HG03520 (cell line): ENCODE measurements at regions not wholly inside any gene's neighbourhood (a gene's known extent, or its start where the extent isn't known, plus 50 kb on each side); places are given as distances from the start of the nearest gene placed in this dataset.
A peak's percentile ranks its signal among the peaks of the same experiment; 100 is the strongest.
"Not testable (repeated sequence)": the region's sequence is repeated elsewhere in the genome, so short reads cannot be mapped to it uniquely, and the experiment has no call there.

Experiments
- ATAC-seq: cut with Tn5 transposase; IDR thresholded peaks from one replicate; pipeline ENCODE4 v1.9.1; 2021; ENCODE audit warnings: mild to moderate bottlenecking, moderate library complexity; ENCODE audit not compliant: unreplicated experiment

DNA sequence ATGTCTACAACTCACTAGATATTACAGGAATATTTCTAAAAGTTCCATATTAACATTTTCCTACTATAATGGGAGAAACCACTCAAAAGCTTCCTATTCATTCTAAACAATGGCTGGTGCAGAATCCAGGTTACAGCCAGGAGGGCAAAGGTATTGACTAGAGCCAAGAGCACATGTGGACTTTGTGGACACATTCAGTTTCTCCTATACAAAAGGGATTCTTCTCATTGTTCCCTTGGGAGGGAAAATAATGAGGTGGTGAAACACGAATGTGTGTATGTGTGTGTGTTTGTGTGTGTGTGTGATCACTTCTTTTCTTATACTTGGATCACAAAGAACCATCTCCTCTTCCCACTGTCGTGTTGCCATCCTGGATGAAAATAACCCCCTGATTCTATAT is 1000.0 kb downstream of the ADGRL2 start:
- ATAC-seq, result no peak

DNA sequence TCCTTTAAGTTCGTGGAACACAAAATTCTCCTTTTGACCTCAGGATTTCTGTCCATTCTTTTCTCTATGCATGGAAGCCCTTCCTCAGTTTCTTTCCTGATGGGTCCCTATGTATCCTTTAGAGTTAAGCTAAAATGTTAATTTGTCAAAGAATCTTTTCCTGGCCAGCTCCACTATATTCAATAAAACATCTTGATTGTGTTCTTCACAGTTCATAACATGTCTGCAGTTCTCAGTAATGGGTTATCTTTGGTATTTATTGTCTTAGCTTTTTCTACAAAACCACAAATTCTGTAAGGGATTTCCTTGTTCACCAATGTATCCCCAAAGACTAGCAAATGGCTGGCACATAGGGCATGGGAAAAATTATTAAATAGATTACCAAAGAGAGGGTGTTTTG is 998.5 kb downstream of the ADGRL2 start:
- no peak for ATAC-seq

GRCh38 chr1:82795508-82796149 is 994.9 kb downstream of the ADGRL2 start:
- no peak for ATAC-seq

DNA sequence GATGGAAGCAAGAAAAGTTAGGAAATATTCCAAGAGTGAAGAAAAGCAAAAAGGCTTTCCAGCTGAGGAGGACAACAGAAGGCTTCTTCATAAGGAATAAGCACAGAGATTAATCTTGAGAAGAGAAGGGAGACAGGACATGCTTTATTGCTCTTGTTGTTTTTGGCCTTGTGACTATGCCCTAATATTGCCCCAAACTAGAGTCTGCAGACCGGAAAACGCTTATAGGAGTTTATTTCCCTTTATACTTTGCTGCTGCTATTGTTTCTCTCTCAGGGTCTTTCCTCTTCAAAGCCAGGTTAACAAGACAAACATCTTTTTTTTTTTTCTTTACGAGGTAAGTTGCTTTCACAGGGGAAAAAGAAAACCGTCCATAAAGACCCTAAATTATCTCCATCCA is 991.4 kb downstream of the ADGRL2 start:
- no peak for ATAC-seq

DNA sequence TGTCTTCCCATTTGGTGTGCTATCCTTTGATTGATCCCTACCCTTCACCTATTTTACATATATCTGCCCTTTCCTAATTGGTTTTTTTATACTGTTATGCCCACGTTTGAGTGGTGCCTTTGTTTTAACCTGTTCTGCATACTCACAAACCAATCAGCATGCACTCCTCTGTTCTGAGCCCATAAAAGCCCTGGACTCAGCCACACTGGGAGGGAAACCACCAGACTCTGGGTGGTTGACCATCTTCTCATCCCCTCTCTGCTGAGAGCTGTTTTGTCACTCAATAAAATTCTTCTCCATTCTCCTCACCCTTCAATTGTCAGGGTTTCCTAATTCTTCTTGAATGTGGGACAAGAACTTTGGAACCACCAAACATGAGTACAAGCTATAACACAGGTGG is 989.8 kb downstream of the ADGRL2 start:
- ATAC-seq, result no peak

DNA sequence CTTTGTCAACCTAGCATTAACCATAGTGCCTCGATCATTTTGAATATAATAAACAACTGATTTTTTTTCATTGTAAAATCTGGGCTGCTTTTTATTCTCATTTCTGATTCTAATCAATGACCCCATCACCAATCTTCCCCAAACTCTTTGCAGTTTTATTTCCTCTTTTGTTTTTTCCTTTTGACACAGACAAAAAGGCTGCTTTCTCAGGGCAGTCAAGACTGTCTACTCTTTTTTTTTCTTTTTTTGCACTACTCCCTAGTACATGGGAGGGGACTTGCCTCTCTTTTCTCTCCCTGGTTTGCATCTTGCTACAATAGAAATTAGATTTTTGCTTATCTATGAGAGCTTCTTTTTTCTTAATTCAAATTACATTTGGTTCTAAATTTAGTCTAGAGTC is 987.9 kb downstream of the ADGRL2 start:
- ATAC-seq, result no peak

DNA sequence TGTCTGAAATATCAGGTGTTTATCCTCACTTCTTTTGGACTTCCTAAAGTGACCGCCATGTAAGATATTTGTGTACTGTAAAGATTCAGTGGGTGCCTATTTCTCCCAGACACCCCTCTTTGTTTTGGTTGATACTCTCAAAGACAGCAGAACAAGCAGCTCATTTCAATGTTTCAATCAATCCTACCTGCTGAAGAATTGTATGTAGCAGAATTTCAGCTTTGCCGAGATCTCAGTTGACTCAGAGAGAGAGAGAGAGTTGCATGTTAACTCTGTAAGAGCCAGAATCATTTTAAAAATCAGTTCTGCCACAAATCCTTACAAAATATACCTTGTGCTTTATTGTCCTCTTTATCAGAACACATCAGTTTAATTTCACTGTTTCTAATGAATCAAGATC is 987.3 kb downstream of the ADGRL2 start:
- ATAC-seq, result no peak

GRCh38 chr1:82786883-82787282 is 986.1 kb downstream of the ADGRL2 start:
- ATAC-seq, result no peak

DNA sequence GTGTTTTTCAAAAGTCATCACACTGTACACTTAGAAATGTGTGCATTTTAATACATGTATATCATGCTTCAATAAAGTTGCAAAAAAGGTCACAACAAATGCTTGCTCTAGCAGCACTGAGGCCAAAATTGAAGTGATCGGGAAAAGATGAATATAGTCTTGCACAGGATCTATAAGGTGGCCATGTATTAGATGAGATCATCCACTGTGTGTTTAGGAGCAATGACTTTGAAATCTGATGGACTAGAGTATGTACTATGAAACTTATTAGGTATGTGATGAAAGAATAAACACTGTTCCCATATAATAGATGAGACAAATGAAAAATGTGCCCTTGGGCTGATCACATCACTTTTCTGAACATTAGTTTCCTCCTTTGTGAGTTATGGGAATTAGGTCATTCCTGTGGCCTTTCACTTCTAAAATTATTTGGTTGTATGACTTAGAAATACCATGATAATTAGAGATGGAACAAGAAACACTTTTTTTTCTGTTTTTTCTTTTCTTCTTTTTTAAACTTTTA is 984.6 kb downstream of the ADGRL2 start:
- ATAC-seq, result no peak

DNA sequence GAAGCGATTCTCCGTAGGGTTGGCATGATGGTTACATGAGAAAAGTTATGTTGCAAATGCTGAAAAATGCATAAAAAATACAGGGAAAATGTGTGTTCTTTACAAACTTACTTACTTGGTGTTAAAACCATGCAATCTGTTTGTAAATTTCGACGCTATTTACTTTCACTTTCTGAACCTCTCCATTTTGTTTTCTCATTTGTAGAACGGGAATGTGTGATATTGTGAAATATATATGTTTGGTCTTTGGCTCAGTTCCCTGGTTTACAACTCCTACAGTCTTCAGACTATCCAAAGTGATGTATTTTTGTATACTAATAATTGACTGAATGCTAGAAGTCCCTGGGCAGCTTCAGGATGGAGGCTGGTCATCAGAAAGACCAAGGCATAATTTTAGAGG is 982.3 kb downstream of the ADGRL2 start:
- ATAC-seq, result no peak

- no peak for ATAC-seq
Measured at GRCh38 chr1:82782599-82782998, 981.9 kb downstream of the ADGRL2 start.

DNA sequence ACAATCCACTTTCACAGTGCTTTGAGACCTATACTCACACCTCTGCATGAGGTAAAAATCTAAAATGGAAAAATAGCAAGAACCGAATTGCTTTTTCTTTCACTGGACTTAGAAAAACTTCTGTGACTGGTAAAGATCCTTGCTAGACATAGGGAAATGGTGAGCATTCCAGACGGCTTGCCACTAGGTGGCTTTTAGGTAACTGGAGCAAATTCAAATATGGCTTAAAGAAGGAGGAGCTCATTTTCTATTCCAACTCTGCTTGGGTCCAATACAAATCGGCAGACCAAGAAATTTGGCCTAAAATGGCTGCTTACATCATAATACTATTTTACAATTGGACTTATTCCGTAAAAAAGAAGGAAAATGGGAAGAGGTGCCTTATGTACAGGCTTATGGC is 977.9 kb downstream of the ADGRL2 start:
- ATAC-seq, result no peak

- ATAC-seq, result no peak
Measured at GRCh38 chr1:82777240-82777639, 976.5 kb downstream of the ADGRL2 start.

GRCh38 chr1:82776730-82777129 is 976.0 kb downstream of the ADGRL2 start:
- not testable (repeated sequence) for ATAC-seq

DNA sequence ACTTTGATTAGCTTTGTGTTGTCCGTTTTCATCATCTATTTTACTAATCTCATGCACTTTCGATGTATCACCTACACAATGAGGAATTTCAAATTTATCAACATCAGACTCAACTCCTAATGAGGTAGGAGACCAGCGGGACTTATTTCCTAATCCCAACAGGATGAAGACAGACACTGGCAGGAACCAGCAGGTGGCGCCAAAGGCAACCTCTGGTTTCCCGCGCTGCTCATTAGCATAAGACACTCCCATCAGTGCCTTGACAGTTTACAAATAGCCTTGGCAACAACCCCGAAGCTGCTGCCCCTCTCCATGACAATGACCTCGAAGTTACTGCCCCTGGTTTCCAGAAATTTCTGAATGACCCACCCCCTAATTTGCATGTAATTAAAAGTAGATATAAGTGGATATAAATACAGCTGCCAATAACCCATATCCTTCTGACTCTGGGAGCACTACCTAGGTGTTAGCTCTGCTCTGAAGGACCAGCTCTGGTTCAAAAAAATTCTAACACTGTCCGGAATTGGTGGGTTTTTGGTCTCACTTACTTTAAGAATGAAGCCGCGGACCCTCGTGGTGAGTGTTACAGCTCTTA is 974.8 kb downstream of the ADGRL2 start:
- ATAC-seq, result no peak

DNA sequence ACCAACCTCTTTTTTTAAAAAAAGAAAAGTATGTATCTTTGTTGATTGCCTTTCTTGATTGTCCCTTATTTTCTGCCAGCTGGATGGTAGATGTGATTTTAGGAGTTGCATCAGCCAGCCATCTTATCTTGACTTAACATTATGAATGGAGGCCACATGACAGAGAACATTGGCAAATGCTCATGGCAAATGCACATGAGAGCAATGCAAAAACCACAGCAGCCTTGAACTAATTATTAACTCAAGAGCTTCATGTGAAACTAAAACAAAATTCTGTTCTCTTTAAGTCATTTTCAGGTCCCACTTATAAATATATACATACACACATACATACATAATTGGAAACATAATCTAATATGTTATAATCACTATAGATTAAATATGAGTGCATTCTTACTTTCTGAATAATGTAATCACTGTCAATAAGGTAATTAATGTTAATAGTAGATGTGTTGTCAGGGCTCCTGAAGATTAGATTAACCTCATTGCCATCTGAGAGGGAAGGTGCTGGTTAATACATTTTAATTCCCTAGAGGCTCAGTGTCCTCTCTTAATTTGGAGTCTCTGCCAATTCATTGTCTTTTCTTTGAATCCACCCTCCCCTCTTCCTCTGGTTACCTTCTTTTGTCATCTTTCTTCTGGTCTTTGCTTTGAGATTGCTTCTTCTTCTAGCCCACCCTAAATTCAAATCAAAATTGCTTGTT is 962.2 kb downstream of the ADGRL2 start:
- ATAC-seq, result peak; percentile 81

DNA sequence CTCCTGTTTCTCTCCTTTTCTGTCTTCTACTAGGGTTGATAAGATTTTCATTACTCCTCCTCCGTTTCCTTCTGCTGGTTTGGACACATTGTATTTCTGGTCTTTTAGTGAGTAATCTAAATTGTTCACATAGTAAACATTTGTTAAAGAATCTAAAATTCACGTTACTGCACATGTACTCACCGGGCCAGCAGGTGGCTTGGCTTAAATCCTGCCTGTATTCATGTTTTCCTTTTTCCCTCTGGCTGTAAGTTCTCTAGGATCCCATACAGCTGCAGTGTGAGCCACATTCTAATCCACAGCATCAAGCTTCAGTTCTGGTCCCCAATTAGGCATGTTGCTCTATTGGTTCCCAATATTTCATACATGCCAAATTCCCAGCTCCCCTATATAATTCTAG is 958.3 kb downstream of the ADGRL2 start:
- no peak for ATAC-seq

DNA sequence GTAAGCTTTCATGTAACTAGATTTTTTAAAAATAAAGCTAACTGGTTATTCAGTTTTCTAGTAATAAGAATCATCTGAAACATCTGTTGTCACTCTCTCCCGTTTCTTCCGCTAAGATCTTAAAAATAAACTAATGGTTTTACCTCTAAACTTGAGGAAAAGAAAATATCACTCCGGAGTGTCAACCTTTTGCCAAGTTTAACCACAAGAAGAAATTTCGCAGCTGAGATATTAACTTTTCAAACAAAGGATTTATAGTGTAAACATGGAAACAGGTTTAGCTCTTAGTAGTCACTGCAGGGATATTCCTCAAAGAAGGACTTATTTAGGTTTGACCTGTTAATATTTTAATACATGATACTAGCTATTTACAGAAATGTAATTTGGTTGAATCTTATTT is 954.9 kb downstream of the ADGRL2 start:
- no peak for ATAC-seq

DNA sequence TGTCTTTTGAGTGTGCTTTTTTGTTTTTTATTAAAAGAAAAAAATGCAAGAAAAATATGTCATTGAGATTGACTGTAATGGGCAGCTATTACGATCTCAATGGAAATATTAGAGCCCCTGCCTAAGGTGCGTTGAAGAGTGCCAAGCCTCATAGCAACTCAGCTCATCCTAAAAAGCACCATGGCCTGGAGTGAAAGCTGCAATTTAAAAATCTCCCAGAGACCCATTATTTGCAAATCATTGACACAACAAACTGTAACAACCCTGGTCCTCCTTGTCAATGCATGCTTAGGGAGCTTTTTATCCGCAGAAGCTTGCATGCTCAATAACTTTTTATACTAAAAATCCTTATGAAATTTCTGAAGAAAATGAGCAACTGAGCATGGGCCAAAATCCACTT is 954.5 kb downstream of the ADGRL2 start:
- ATAC-seq, result no peak

- ATAC-seq, result no peak
Measured at GRCh38 chr1:82752046-82752445, 951.3 kb downstream of the ADGRL2 start.

- no peak for ATAC-seq
Measured at GRCh38 chr1:82733645-82734044, 932.9 kb downstream of the ADGRL2 start.

- no peak for ATAC-seq
Measured at GRCh38 chr1:82731216-82731615, 930.5 kb downstream of the ADGRL2 start.
